ENCODE measurements at regions not wholly inside any gene's neighbourhood (a gene's known extent, or its start where the extent isn't known, plus 50 kb on each side); places are given as distances from the start of the nearest gene placed in this dataset.

DNA sequence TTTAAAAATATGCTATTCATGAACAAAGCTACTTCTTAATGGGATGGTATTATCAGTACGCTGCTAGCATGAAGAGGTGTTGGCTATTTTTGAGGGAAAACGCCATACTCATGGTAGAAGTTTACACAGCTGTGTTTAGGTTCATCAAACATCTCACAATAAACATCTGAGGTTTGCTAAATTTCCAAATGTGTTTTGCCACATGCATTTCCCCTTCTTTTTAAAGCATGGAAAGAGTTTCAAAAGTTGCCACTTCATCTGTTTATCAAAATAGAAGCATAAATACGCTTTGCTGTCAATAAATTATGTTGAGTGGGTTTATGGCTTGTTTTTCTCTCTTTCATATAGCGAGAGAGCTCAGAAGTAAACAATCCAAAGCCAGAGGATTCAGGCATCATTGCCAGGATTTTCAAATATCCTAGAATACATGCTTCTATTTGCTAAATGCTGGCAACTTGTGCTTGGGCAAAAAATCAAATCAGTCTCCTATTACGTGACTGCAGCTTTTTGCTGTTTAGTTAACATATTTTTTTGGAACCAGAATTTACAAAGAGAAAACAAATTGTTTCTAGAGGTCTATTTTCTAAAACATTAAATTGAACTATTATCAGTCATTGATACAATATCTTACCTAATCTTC lies 1919.9 kb upstream of the LRRTM1 start:
- Histone ChIP-seq H3K9me3 (ENCODE audit: low read length) (no peaks in the 10 kb centered on the region), H3K9ac (ENCODE audit: low read length) (no peak overlapping the region), H3K9me2 (replicated peaks; ENCODE audit: low read length) (no peaks in the 10 kb centered on the region), H3K4me3 (ENCODE audit: low read length) (no peak overlapping the region), H3K36me3 (ENCODE audit: low read depth, low read length) (no peaks in the 10 kb centered on the region), H3F3A (ENCODE audit: low read length, unreplicated experiment) (no peaks in the 10 kb centered on the region), H3K4me2 (ENCODE audit: low read length) (no peak overlapping the region), H4K20me1 (ENCODE audit: low read length) (no peaks in the 10 kb centered on the region), H3K79me2 (ENCODE audit: low read length) (no peaks in the 10 kb centered on the region), H2AFZ (ENCODE audit: low read length) (no peak overlapping the region), H3K4me1 (ENCODE audit: insufficient read depth, low read length) (no peaks in the 10 kb centered on the region), H3K27me3 (ENCODE audit: low read length) (no peaks in the 10 kb centered on the region), H3K27ac (ENCODE audit: low read length) (no peak overlapping the region)
- no TSS peak for BruUV-seq (replicated peaks)
- intact Hi-C loops (cut with micrococcal nuclease), result no loop called here
- TF ChIP-seq EZH2 (IDR thresholded peaks at IDR 0.05; ENCODE audit: low read length, unreplicated experiment) (no peak), EZH2phosphoT487 (IDR thresholded peaks at IDR 0.05; ENCODE audit: borderline replicate concordance, low read length) (no peak)
- TF ChIP-seq, protein P1, sequence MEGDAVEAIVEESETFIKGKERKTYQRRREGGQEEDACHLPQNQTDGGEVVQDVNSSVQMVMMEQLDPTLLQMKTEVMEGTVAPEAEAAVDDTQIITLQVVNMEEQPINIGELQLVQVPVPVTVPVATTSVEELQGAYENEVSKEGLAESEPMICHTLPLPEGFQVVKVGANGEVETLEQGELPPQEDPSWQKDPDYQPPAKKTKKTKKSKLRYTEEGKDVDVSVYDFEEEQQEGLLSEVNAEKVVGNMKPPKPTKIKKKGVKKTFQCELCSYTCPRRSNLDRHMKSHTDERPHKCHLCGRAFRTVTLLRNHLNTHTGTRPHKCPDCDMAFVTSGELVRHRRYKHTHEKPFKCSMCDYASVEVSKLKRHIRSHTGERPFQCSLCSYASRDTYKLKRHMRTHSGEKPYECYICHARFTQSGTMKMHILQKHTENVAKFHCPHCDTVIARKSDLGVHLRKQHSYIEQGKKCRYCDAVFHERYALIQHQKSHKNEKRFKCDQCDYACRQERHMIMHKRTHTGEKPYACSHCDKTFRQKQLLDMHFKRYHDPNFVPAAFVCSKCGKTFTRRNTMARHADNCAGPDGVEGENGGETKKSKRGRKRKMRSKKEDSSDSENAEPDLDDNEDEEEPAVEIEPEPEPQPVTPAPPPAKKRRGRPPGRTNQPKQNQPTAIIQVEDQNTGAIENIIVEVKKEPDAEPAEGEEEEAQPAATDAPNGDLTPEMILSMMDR (conservative IDR thresholded peaks at IDR 0.05; ENCODE audit: low read depth, low read length), result no peak
- ChIA-PET POLR2A (ENCODE audit: unreplicated experiment) (interaction anchor here (0.5 kb wide), 1 partner anchor 63 kb away, joined by 3 read pairs; no protein-coding TSS in a partner anchor), CTCF (no interaction called here)
- DNase-seq, result no peak
- no peak for ATAC-seq

DNA sequence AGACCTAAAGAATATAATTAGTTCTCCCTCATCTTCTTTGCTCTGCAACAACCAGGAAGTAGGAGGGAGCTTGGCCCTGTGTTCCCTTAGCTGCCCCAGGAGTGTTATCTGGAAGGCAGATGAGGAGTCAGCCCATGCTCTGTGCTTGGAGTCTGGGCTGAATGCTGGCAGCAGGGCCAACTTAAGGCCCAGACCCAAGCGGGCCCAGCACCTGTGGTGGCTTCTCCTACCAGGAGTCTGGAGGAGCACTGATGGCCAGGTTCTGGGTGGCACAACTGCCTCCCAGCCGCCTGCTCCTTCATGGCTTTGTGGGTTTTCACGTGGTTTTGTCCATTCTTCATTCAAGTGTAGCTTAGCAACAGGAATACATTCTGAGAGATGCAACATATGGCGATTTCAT lies 1910.7 kb upstream of the LRRTM1 start:
- Histone ChIP-seq H3K9me2 (replicated peaks; ENCODE audit: low read length) (no peaks in the 10 kb centered on the region), H4K20me1 (ENCODE audit: low read length) (no peaks in the 10 kb centered on the region), H3K4me1 (ENCODE audit: insufficient read depth, low read length) (no peaks in the 10 kb centered on the region), H3K4me3 (ENCODE audit: low read length) (no peak overlapping the region), H3K79me2 (ENCODE audit: low read length) (no peaks in the 10 kb centered on the region), H3K36me3 (ENCODE audit: low read depth, low read length) (no peaks in the 10 kb centered on the region), H2AFZ (ENCODE audit: low read length) (no peak overlapping the region), H3K9ac (ENCODE audit: low read length) (no peak overlapping the region), H3K27ac (ENCODE audit: low read length) (no peak overlapping the region), H3K9me3 (ENCODE audit: low read length) (no peaks in the 10 kb centered on the region), H3F3A (ENCODE audit: low read length, unreplicated experiment) (no peaks in the 10 kb centered on the region), H3K4me2 (ENCODE audit: low read length) (no peak overlapping the region), H3K27me3 (ENCODE audit: low read length) (no peaks in the 10 kb centered on the region)
- ChIA-PET POLR2A (ENCODE audit: unreplicated experiment) (no interaction called here), CTCF (no interaction called here)
- BruUV-seq (replicated peaks), result no TSS peak
- TF ChIP-seq EZH2 (IDR thresholded peaks at IDR 0.05; ENCODE audit: low read length, unreplicated experiment) (no peak), EZH2phosphoT487 (IDR thresholded peaks at IDR 0.05; ENCODE audit: borderline replicate concordance, low read length) (no peak)
- TF ChIP-seq, protein P1 (conservative IDR thresholded peaks at IDR 0.05; ENCODE audit: low read depth, low read length), result no peak
- intact Hi-C loops (cut with micrococcal nuclease), result no loop called here
- no peak for ATAC-seq
- no peak for DNase-seq

DNA sequence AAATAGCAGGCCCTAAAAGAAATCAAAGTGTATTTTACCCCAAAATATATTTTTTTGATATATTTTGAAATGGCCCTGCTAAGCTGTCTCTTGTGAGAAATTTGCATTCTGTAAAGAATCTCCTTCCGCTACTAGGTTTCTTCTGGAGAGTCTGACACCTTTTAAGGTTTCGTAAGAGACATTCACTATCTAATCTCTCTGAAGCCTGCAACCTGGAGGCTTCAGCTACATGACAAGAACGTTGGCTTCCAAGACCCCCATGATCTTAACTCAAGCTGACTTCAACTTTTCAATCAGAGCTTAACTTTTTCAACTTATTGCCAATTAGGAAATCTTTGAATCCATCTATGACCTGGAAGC lies 1894.9 kb upstream of the LRRTM1 start:
- H3K9ac ChIP-seq (ENCODE audit: low read length), result no peak overlapping the region
- ChIA-PET CTCF (no interaction called here), POLR2A (ENCODE audit: unreplicated experiment) (interaction anchor here (0.6 kb wide), 1 partner anchor 997 kb away, joined by 6 read pairs; no protein-coding TSS in a partner anchor)
- no peaks in the 10 kb centered on the region for H3K4me1 ChIP-seq (ENCODE audit: insufficient read depth, low read length)
- H3K36me3 ChIP-seq (ENCODE audit: low read depth, low read length), result no peaks in the 10 kb centered on the region
- H3K4me2 ChIP-seq (ENCODE audit: low read length), result no peak overlapping the region
- no peaks in the 10 kb centered on the region for H3K9me2 ChIP-seq (replicated peaks; ENCODE audit: low read length)
- DNase-seq (no peak), ATAC-seq (no peak)
- no peaks in the 10 kb centered on the region for H4K20me1 ChIP-seq (ENCODE audit: low read length)
- no peaks in the 10 kb centered on the region for H3K79me2 ChIP-seq (ENCODE audit: low read length)
- intact Hi-C loops (cut with micrococcal nuclease), result no loop called here
- no peak overlapping the region for H3K27ac ChIP-seq (ENCODE audit: low read length)
- H3K9me3 ChIP-seq (ENCODE audit: low read length), result no peaks in the 10 kb centered on the region
- no peaks in the 10 kb centered on the region for H3K27me3 ChIP-seq (ENCODE audit: low read length)
- no peak overlapping the region for H2AFZ ChIP-seq (ENCODE audit: low read length)
- H3K4me3 ChIP-seq (ENCODE audit: low read length), result no peak overlapping the region
- no peak for TF ChIP-seq EZH2phosphoT487 (IDR thresholded peaks at IDR 0.05; ENCODE audit: borderline replicate concordance, low read length)
- TF ChIP-seq, protein P1 (conservative IDR thresholded peaks at IDR 0.05; ENCODE audit: low read depth, low read length), result no peak
- no peak for TF ChIP-seq EZH2 (IDR thresholded peaks at IDR 0.05; ENCODE audit: low read length, unreplicated experiment)
- no TSS peak for BruUV-seq (replicated peaks)
- H3F3A ChIP-seq (ENCODE audit: low read length, unreplicated experiment), result no peaks in the 10 kb centered on the region
